Ishikawa (cell line): ENCODE measurements at regions not wholly inside any gene's neighbourhood (a gene's known extent, or its start where the extent isn't known, plus 50 kb on each side); places are given as distances from the start of the nearest gene placed in this dataset.

Source experiments
- CEBPB ChIP-seq: IDR thresholded peaks from 2 replicates; pipeline ENCODE4 v1.6.1; 2012
- EGR1 ChIP-seq: IDR thresholded peaks from 2 replicates; pipeline ENCODE4 v1.6.1; 2012
- EP300 ChIP-seq: IDR thresholded peaks from 2 replicates; pipeline ENCODE4 v1.6.1; 2012; ENCODE audit warnings: borderline replicate concordance
- FOXM1 ChIP-seq: IDR thresholded peaks from 2 replicates; pipeline ENCODE4 v1.6.1; 2012; ENCODE audit warnings: low read depth, borderline replicate concordance
- NFIC ChIP-seq: IDR thresholded peaks from 2 replicates; pipeline ENCODE4 v1.6.1; 2012
- RAD21 ChIP-seq: IDR thresholded peaks from 2 replicates; pipeline ENCODE4 v1.6.1; 2012; ENCODE audit warnings: low read depth
- TAF1 ChIP-seq: IDR thresholded peaks from 2 replicates; pipeline ENCODE4 v1.6.1; 2012; ENCODE audit warnings: low read depth, mild to moderate bottlenecking
- TCF12 ChIP-seq: IDR thresholded peaks from 2 replicates; pipeline ENCODE4 v1.6.1; 2012; ENCODE audit warnings: low read depth
- ZBTB7A ChIP-seq: IDR thresholded peaks from 2 replicates; pipeline ENCODE4 v1.6.1; 2012; ENCODE audit warnings: low read depth
- TF ChIP-seq, protein P1 (sequence below): IDR thresholded peaks from 2 replicates; pipeline ENCODE4 v1.6.1; 2012
- TF ChIP-seq, protein P2 (sequence below): IDR thresholded peaks from 2 replicates; pipeline ENCODE4 v1.6.1; 2012

DNA sequence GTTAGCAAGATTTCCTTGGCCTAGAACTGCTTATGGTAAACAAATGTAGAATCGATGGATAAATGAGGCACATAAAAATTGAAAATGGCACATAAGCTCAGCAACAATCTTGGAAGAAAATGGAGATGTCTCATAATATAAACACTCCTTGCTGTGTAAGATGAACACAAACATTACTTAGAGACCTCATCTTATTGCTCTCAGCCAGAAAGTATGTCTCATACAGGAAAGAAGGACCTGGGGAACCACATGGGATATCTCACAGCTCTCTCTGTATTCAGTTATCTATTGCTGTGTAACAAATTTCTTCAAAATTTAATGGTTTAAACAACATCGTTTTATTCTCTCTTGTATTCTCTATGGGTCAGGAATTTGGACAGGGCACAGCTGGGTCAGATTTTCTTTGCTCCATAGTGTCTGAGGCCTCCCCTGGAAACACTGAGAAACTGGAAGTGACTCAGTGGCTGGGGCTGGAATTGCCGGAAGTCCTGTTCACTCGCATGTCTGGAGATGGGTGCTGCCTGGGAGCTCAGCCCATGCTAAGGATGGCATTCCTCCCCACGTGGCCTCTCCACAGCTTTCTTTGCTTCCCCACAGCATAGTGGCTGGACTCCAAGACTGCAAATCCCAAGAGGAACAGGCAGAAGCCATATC, 105.1 kb downstream of the NUFIP1 start:
- TF ChIP-seq CEBPB (no peak), EGR1 (no peak), TAF1 (no peak), FOXM1 (no peak), ZBTB7A (no peak), EP300 (no peak), RAD21 (no peak), TCF12 (no peak), NFIC (no peak)
- TF ChIP-seq, protein P1, sequence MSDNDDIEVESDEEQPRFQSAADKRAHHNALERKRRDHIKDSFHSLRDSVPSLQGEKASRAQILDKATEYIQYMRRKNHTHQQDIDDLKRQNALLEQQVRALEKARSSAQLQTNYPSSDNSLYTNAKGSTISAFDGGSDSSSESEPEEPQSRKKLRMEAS: no peak
- TF ChIP-seq, protein P2, sequence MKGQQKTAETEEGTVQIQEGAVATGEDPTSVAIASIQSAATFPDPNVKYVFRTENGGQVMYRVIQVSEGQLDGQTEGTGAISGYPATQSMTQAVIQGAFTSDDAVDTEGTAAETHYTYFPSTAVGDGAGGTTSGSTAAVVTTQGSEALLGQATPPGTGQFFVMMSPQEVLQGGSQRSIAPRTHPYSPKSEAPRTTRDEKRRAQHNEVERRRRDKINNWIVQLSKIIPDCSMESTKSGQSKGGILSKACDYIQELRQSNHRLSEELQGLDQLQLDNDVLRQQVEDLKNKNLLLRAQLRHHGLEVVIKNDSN: no peak
